ENCODE measurements at regions not wholly inside any gene's neighbourhood (a gene's known extent, or its start where the extent isn't known, plus 50 kb on each side); places are given as distances from the start of the nearest gene placed in this dataset.

- TF ChIP-seq CTCF (conservative IDR thresholded peaks at IDR 0.05 in 1 of 2, IDR thresholded peaks at IDR 0.05 in 1 of 2; ENCODE audit: extremely low read depth in 1 of 2, insufficient read depth in 1 of 2, low read depth in 1 of 2, low read length in 2 of 2) = no peak
- no peak for TF ChIP-seq EZH2 (IDR thresholded peaks at IDR 0.05; ENCODE audit: borderline replicate concordance, low read length)
These were observed 237.7 kb upstream of the ZFHX3 start for GRCh38 chr16:73285436-73286201.

Measured in mammary epithelial cell (primary cell).